Pancreas (tissue), 10 donors: ENCODE measurements at regions not wholly inside any gene's neighbourhood (a gene's known extent, or its start where the extent isn't known, plus 50 kb on each side); places are given as distances from the start of the nearest gene placed in this dataset.

Experiments used
- ATAC-seq, 4 donors: fragments of 200-7000 bp; cut with Tn5 transposase; one replicate each; pipeline versions ENCODE4 v1.8.0 to v1.9.1; 2020; ENCODE audit warnings: mild to moderate bottlenecking in 4 of 4, moderate library complexity in 4 of 4
- DNase-seq, 6 donors: peaks; one replicate each; pipeline ENCODE4 v3.0.0-alpha.2; 2020
- FAIRE-seq: peaks from 2 replicates; lab custom pipeline; 2012; peaks lifted over from hg19 to GRCh38; lab: Jason Lieb, UNC
- H3K27ac ChIP-seq, 4 donors: fragments of 200-600 bp; sonication (generic); 1 replicate in 3 of 4; 2 replicates in 1 of 4; pipeline versions ENCODE4 v1.5.0 to v1.8.0; 2020
- H3K27me3 ChIP-seq, 4 donors: fragments of 200-600 bp; one replicate each; pipeline ENCODE4 v1.8.0; 2021
- H3K36me3 ChIP-seq, 3 donors: fragments of 200-600 bp; sonication (generic) in 1 of 3; one replicate each; pipeline versions ENCODE4 v1.5.0 to v1.8.0; 2020 to 2021
- H3K4me1 ChIP-seq, 3 donors: fragments of 200-600 bp; one replicate each; pipeline ENCODE4 v1.8.0; 2021
- H3K4me3 ChIP-seq, 4 donors: fragments of 200-600 bp; sonication (generic) in 2 of 4; one replicate each; pipeline versions ENCODE4 v1.5.0 to v1.8.0; 2020 to 2021
- H3K9me3 ChIP-seq, 4 donors: fragments of 200-600 bp; one replicate each; pipeline ENCODE4 v1.8.0; 2021
- WGBS, 2 donors: extraction: QIAGEN DNeasy Blood & Tissue Kit; methylation state at CpG; one replicate each; pipeline ENCODE4 v1.1.7; 2013; 5-methylcytosine and 5-hydroxymethylcytosine counted together
- intact Hi-C, 3 donors: fragments of 100-400 bp; cut with DNase I; formaldehyde crosslinking; loops; one replicate each; pipeline versions ENCODE4 v1.11.1 to v1.14.2; 2022
- TF ChIP-seq, protein P1 (sequence below), 4 donors: fragments of 200-600 bp; sonication (generic) in 3 of 4; IDR thresholded peaks; one replicate each; pipeline versions ENCODE4 v1.5.0 to v1.8.0; 2021; ENCODE audit warnings: antibody characterized with exemption in 4 of 4
- donor health status: healthy with polysubstance abuse.
- donor health status: DM: no; HTN: no; CAD: no; lungs with moderate emphysema.
- donor health status: DM: no; HTN: no; CAD: no.
- donor health status: control.
- donor health status: control.
- donor health status: Bipolar disorder and iron deficiency.
- donor health status: DM: yes; HTN: yes; CAD: no.
- donor health status: DM: no; HTN: no; CAD: no.
- donor health status: DM: no; HTN: no; CAD: no.
- donor health status: DM: yes; HTN: yes; CAD: no.

GRCh38 chr16:8326232-8326631 is 264.1 kb downstream of the TMEM114 start:
- DNase-seq (no peak), ATAC-seq (no peak), FAIRE-seq (no peak)
- Histone ChIP-seq H3K4me3 (no peak overlapping the region), H3K9me3 (no peaks in the 10 kb centered on the region), H3K27me3 (no peaks in the 10 kb centered on the region), H3K27ac (no peak overlapping the region), H3K36me3 (no peaks in the 10 kb centered on the region), H3K4me1 (no peaks in the 10 kb centered on the region)
- WGBS, 2 donors = 43 to 47% methylated on average over 9 of the region's 9 CpGs
- intact Hi-C loops = no loop called here
- TF ChIP-seq, protein P1, sequence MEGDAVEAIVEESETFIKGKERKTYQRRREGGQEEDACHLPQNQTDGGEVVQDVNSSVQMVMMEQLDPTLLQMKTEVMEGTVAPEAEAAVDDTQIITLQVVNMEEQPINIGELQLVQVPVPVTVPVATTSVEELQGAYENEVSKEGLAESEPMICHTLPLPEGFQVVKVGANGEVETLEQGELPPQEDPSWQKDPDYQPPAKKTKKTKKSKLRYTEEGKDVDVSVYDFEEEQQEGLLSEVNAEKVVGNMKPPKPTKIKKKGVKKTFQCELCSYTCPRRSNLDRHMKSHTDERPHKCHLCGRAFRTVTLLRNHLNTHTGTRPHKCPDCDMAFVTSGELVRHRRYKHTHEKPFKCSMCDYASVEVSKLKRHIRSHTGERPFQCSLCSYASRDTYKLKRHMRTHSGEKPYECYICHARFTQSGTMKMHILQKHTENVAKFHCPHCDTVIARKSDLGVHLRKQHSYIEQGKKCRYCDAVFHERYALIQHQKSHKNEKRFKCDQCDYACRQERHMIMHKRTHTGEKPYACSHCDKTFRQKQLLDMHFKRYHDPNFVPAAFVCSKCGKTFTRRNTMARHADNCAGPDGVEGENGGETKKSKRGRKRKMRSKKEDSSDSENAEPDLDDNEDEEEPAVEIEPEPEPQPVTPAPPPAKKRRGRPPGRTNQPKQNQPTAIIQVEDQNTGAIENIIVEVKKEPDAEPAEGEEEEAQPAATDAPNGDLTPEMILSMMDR (IDR thresholded peaks at IDR 0.05) = no peak

GRCh38 chr16:8323153-8323552 is 267.2 kb downstream of the TMEM114 start:
- TF ChIP-seq, protein P1 (IDR thresholded peaks at IDR 0.05) = no peak
- WGBS, 2 donors = 60 to 63% methylated on average over 2 of the region's 2 CpGs

DNA sequence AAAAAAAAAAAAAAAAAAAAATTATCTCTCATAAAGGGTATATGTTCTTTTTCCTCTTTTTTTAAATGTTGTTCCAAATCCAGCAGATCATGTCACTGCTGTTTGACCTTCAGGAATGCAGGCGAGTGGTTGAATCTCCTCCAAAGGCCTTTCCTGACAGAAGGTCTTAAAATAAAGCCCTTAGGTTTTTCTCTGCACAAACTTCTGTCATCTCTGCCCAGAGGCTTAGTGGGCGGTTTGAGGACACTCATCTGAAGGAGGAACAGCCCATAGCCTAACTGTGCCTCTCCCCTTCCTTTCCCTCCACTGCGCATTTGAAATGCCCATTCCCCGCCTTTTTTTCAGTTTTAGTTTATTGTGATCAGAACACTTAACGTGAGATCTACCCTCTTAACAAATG is 270.2 kb downstream of the TMEM114 start:
- DNase-seq (no peak), ATAC-seq (no peak), FAIRE-seq (no peak)
- H3K36me3 ChIP-seq = no peaks in the 10 kb centered on the region
- TF ChIP-seq, protein P1 (IDR thresholded peaks at IDR 0.05) = no peak
- no peaks in the 10 kb centered on the region for H3K27me3 ChIP-seq
- no peak overlapping the region for H3K4me3 ChIP-seq
- intact Hi-C loops = no loop called here
- no peaks in the 10 kb centered on the region for H3K9me3 ChIP-seq
- H3K27ac ChIP-seq = no peak overlapping the region
- H3K4me1 ChIP-seq = no peaks in the 10 kb centered on the region
- 80% methylated on average over 5 of the region's 5 CpGs for WGBS, 2 donors

More at GRCh38 chr16:8323153-8323552, 267.2 kb downstream of the TMEM114 start:
- Histone ChIP-seq H3K27ac (no peak overlapping the region), H3K4me3 (no peak overlapping the region), H3K4me1 (no peaks in the 10 kb centered on the region), H3K27me3 (no peaks in the 10 kb centered on the region), H3K9me3 (no peaks in the 10 kb centered on the region), H3K36me3 (no peaks in the 10 kb centered on the region)
- intact Hi-C loops = no loop called here
- peak in 3 of 4 donors; percentile 23 to 78 (median 51) for ATAC-seq
- no peak for DNase-seq
- FAIRE-seq = no peak

DNA sequence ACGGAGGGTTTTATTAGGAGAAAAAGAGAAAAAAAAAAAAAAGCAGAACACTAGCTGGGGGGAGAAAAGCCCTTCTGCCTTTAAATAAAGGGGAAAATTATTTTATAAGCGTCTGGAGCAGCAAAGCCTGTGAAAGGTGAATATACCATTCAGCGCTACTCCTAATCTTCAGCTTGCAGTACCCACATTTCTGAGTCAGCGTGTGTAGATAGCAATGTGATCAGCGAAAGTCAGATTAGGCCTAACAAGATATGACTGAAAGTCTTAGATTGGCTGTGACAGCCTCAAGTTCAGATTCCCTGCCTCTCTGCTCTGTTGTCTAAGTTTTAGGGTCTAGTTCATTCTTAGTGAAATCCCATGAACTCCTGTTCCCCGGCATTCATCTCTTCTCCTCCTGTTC is 279.5 kb downstream of the TMEM114 start:
- Histone ChIP-seq H3K36me3 (no peaks in the 10 kb centered on the region), H3K4me1 (no peaks in the 10 kb centered on the region), H3K4me3 (no peak overlapping the region), H3K27me3 (no peaks in the 10 kb centered on the region), H3K27ac (no peak overlapping the region), H3K9me3 (no peaks in the 10 kb centered on the region)
- DNase-seq = no peak
- intact Hi-C loops = no loop called here
- TF ChIP-seq, protein P1 (IDR thresholded peaks at IDR 0.05) = no peak
- ATAC-seq = no peak
- WGBS, 2 donors = 55 to 58% methylated on average over 6 of the region's 6 CpGs
- FAIRE-seq = no peak

GRCh38 chr16:8310323-8310722 is 280.0 kb downstream of the TMEM114 start:
- TF ChIP-seq, protein P1 (IDR thresholded peaks at IDR 0.05) = no peak
- Histone ChIP-seq H3K27me3 (no peaks in the 10 kb centered on the region), H3K4me1 (no peaks in the 10 kb centered on the region), H3K4me3 (no peak overlapping the region), H3K27ac (no peak overlapping the region), H3K9me3 (no peaks in the 10 kb centered on the region), H3K36me3 (no peaks in the 10 kb centered on the region)
- intact Hi-C loops = no loop called here
- WGBS, 2 donors = 22 to 27% methylated on average over 6 of the region's 6 CpGs
- DNase-seq (no peak), ATAC-seq (no peak), FAIRE-seq (no peak)
